ENCODE measurements at regions not wholly inside any gene's neighbourhood (a gene's known extent, or its start where the extent isn't known, plus 50 kb on each side); places are given as distances from the start of the nearest gene placed in this dataset.

- dilution Hi-C loops (cut with MboI; ENCODE audit: extremely low pct_ligation_motif_present, low sequenced_read_pairs): no loop called here
- FAIRE-seq: no peak
Measured at GRCh38 chr5:167453246-167454030, 838.0 kb upstream of the WWC1 start.

GRCh38 chr5:167458412-167458811 lies 833.0 kb upstream of the WWC1 start:
- H3K79me2 ChIP-seq (ENCODE audit: control insufficient read depth, insufficient read depth, low read length): no peaks in the 10 kb centered on the region
- H3K4me2 ChIP-seq (ENCODE audit: control insufficient read depth, extremely low read depth, insufficient read depth, low read depth, low read length): no peak overlapping the region
- dilution Hi-C loops (cut with MboI; ENCODE audit: extremely low pct_ligation_motif_present, low sequenced_read_pairs): no loop called here
- H3K36me3 ChIP-seq (ENCODE audit: control insufficient read depth in 2 of 2, extremely low read depth in 1 of 2, insufficient read depth in 2 of 2, low read length in 2 of 2): no peaks in the 10 kb centered on the region
- no peak overlapping the region for H3K4me3 ChIP-seq (ENCODE audit: control insufficient read depth in 2 of 3, extremely low read depth in 1 of 3, insufficient read depth in 2 of 3, low read depth in 1 of 3, low read length in 3 of 3)
- H3K27ac ChIP-seq (ENCODE audit: control insufficient read depth, insufficient read depth, low read length): no peak overlapping the region
- H3K4me1 ChIP-seq (ENCODE audit: control insufficient read depth, extremely low read depth, insufficient read depth, low read length): no peaks in the 10 kb centered on the region
- H3K9ac ChIP-seq (ENCODE audit: control insufficient read depth, extremely low read depth, insufficient read depth, low read length): no peak overlapping the region
- no peaks in the 10 kb centered on the region for H4K20me1 ChIP-seq (ENCODE audit: control insufficient read depth, extremely low read depth, insufficient read depth, low read length)
- FAIRE-seq (no peak), DNase-seq (ENCODE audit: low read depth, low spot score) (no peak)
- no peaks in the 10 kb centered on the region for H3K9me1 ChIP-seq (ENCODE audit: control insufficient read depth, extremely low read depth, insufficient read depth, low read length)
- TF ChIP-seq EZH2 (IDR thresholded peaks at IDR 0.05; ENCODE audit: low read length): no peak
- TF ChIP-seq, protein P1, sequence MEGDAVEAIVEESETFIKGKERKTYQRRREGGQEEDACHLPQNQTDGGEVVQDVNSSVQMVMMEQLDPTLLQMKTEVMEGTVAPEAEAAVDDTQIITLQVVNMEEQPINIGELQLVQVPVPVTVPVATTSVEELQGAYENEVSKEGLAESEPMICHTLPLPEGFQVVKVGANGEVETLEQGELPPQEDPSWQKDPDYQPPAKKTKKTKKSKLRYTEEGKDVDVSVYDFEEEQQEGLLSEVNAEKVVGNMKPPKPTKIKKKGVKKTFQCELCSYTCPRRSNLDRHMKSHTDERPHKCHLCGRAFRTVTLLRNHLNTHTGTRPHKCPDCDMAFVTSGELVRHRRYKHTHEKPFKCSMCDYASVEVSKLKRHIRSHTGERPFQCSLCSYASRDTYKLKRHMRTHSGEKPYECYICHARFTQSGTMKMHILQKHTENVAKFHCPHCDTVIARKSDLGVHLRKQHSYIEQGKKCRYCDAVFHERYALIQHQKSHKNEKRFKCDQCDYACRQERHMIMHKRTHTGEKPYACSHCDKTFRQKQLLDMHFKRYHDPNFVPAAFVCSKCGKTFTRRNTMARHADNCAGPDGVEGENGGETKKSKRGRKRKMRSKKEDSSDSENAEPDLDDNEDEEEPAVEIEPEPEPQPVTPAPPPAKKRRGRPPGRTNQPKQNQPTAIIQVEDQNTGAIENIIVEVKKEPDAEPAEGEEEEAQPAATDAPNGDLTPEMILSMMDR (optimal IDR thresholded peaks at IDR 0.05 in 1 of 3, IDR thresholded peaks at IDR 0.05 in 1 of 3, conservative IDR thresholded peaks at IDR 0.05 in 1 of 3; ENCODE audit: extremely low read depth in 1 of 3, insufficient read depth in 2 of 3, low read length in 3 of 3): no peak
- no peaks in the 10 kb centered on the region for H3K9me3 ChIP-seq (ENCODE audit: control insufficient read depth, low read depth, low read length)
- no peak overlapping the region for H2AFZ ChIP-seq (ENCODE audit: control insufficient read depth, low read length)
- no peaks in the 10 kb centered on the region for H3K27me3 ChIP-seq (ENCODE audit: control insufficient read depth, extremely low read depth, insufficient read depth, low read length)

More at GRCh38 chr5:167453246-167454030, 838.0 kb upstream of the WWC1 start:
- no peak for DNase-seq (ENCODE audit: low read depth, low spot score)
- H3K36me3 ChIP-seq (ENCODE audit: control insufficient read depth in 2 of 2, extremely low read depth in 1 of 2, insufficient read depth in 2 of 2, low read length in 2 of 2): no peaks in the 10 kb centered on the region
- no peaks in the 10 kb centered on the region for H3K79me2 ChIP-seq (ENCODE audit: control insufficient read depth, insufficient read depth, low read length)
- H3K4me2 ChIP-seq (ENCODE audit: control insufficient read depth, extremely low read depth, insufficient read depth, low read depth, low read length): no peak overlapping the region
- no peaks in the 10 kb centered on the region for H3K9me1 ChIP-seq (ENCODE audit: control insufficient read depth, extremely low read depth, insufficient read depth, low read length)
- H4K20me1 ChIP-seq (ENCODE audit: control insufficient read depth, extremely low read depth, insufficient read depth, low read length): no peaks in the 10 kb centered on the region
- H3K9ac ChIP-seq (ENCODE audit: control insufficient read depth, extremely low read depth, insufficient read depth, low read length): no peak overlapping the region
- no peaks in the 10 kb centered on the region for H3K27me3 ChIP-seq (ENCODE audit: control insufficient read depth, extremely low read depth, insufficient read depth, low read length)
- no peak overlapping the region for H2AFZ ChIP-seq (ENCODE audit: control insufficient read depth, low read length)
- no peaks in the 10 kb centered on the region for H3K4me1 ChIP-seq (ENCODE audit: control insufficient read depth, extremely low read depth, insufficient read depth, low read length)
- no peak overlapping the region for H3K27ac ChIP-seq (ENCODE audit: control insufficient read depth, insufficient read depth, low read length)
- no peaks in the 10 kb centered on the region for H3K9me3 ChIP-seq (ENCODE audit: control insufficient read depth, low read depth, low read length)
- no peak overlapping the region for H3K4me3 ChIP-seq (ENCODE audit: control insufficient read depth in 2 of 3, extremely low read depth in 1 of 3, insufficient read depth in 2 of 3, low read depth in 1 of 3, low read length in 3 of 3)
- TF ChIP-seq, protein P1 (optimal IDR thresholded peaks at IDR 0.05 in 1 of 3, IDR thresholded peaks at IDR 0.05 in 1 of 3, conservative IDR thresholded peaks at IDR 0.05 in 1 of 3; ENCODE audit: extremely low read depth in 1 of 3, insufficient read depth in 2 of 3, low read length in 3 of 3): no peak
- TF ChIP-seq EZH2 (IDR thresholded peaks at IDR 0.05; ENCODE audit: low read length): no peak

All from keratinocyte (primary cell).